Tibial nerve (tissue), 4 donors: ENCODE measurements at regions not wholly inside any gene's neighbourhood (a gene's known extent, or its start where the extent isn't known, plus 50 kb on each side); places are given as distances from the start of the nearest gene placed in this dataset.

Experiments
- DNase-seq, 2 donors: peaks; one replicate each; pipeline ENCODE4 v3.0.0-alpha.2; 2019; ENCODE audit warnings: low spot score in 2 of 2
- H3K27ac ChIP-seq, 4 donors: fragments of 200-600 bp; sonication (generic) in 3 of 4; one replicate each; pipeline ENCODE4 v1.5.1; 2017 to 2019; ENCODE audit warnings: mild to moderate bottlenecking in 1 of 4
- H3K27me3 ChIP-seq, 2 donors: fragments of 200-600 bp; sonication (generic) in 1 of 2; one replicate each; pipeline versions ENCODE4 v1.5.1 to v1.6.0; 2017 to 2019
- H3K36me3 ChIP-seq, 3 donors: fragments of 200-600 bp; sonication (generic); one replicate each; pipeline ENCODE4 v1.5.1; 2018 to 2019
- H3K4me1 ChIP-seq, 4 donors: fragments of 200-600 bp; sonication (generic) in 3 of 4; one replicate each; pipeline ENCODE4 v1.5.1; 2017 to 2019
- H3K4me3 ChIP-seq, 4 donors: fragments of 200-600 bp; sonication (generic) in 3 of 4; one replicate each; pipeline ENCODE4 v1.5.1; 2017 to 2019; ENCODE audit warnings: mild to moderate bottlenecking in 1 of 4, moderate library complexity in 1 of 4
- H3K9me3 ChIP-seq, 4 donors: fragments of 200-600 bp; sonication (generic) in 3 of 4; one replicate each; pipeline ENCODE4 v1.5.1; 2017 to 2019
- EP300 ChIP-seq, 2 donors: sonication (generic); formaldehyde crosslinking; IDR thresholded peaks; one replicate each; pipeline ENCODE4 v1.6.1; 2017; ENCODE audit warnings: antibody characterized with exemption in 2 of 2, mild to moderate bottlenecking in 1 of 2
- POLR2A ChIP-seq, 2 donors: fragments of 450-650 bp; IDR thresholded peaks; one replicate each; pipeline ENCODE4 v1.6.1; 2017; ENCODE audit warnings: antibody characterized with exemption in 2 of 2, mild to moderate bottlenecking in 2 of 2, moderate library complexity in 2 of 2
- WGBS, 2 donors: methylation state at CpG; one replicate each; pipeline ENCODE4 v1.1.5; 2018; 5-methylcytosine and 5-hydroxymethylcytosine counted together
- TF ChIP-seq, protein P1 (sequence below), 5 experiments: fragments of 200-600 bp in 3 of 5; fragments of 450-650 bp in 2 of 5; sonication (generic) in 3 of 5; IDR thresholded peaks; one replicate each; pipeline ENCODE4 v1.5.1; 2016 to 2019; ENCODE audit warnings: antibody characterized with exemption in 5 of 5, mild to moderate bottlenecking in 3 of 5, moderate library complexity in 2 of 5

DNA sequence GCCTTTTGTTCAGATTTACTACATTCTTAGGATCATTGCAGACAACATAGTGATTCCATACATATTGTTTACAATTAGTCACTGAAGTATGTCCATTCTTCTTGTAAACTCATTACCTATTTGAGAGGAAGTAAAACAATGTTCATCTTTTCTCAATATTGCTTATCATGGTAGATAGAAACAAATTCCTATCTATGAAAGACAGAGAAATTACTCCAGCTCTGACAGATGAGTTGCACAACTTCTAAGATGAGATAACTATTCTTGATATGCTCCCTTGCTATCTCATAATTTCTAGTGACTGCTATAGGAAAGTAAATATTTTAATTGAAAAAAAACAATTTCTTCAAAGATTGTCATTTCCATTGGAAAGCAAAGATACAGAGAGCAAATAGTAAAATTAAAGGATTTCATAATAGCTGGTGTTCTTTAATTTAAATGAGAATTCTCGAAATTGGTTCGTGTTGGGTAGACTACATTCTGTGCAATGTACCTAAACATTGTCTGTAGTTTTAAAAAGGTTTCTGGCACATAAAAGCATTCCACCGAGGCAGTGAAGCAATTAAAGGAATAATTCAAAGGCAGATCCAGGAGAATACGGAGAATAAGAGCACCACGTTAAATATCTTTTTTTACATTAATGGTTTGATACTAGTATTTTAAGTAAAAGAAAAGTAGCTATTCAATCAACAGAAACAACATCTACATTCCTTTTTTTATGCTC lies 1029.1 kb upstream of the ACO1 start:
- H3K4me1 ChIP-seq: no peaks in the 10 kb centered on the region
- no peak overlapping the region for H3K4me3 ChIP-seq
- no peaks in the 10 kb centered on the region for H3K27me3 ChIP-seq
- H3K36me3 ChIP-seq: no peaks in the 10 kb centered on the region
- WGBS, 2 donors: 72 to 76% methylated on average over 5 of the region's 5 CpGs
- no peak overlapping the region for H3K27ac ChIP-seq
- TF ChIP-seq, protein P1, sequence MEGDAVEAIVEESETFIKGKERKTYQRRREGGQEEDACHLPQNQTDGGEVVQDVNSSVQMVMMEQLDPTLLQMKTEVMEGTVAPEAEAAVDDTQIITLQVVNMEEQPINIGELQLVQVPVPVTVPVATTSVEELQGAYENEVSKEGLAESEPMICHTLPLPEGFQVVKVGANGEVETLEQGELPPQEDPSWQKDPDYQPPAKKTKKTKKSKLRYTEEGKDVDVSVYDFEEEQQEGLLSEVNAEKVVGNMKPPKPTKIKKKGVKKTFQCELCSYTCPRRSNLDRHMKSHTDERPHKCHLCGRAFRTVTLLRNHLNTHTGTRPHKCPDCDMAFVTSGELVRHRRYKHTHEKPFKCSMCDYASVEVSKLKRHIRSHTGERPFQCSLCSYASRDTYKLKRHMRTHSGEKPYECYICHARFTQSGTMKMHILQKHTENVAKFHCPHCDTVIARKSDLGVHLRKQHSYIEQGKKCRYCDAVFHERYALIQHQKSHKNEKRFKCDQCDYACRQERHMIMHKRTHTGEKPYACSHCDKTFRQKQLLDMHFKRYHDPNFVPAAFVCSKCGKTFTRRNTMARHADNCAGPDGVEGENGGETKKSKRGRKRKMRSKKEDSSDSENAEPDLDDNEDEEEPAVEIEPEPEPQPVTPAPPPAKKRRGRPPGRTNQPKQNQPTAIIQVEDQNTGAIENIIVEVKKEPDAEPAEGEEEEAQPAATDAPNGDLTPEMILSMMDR (IDR thresholded peaks at IDR 0.05): no peak
- TF ChIP-seq EP300 (IDR thresholded peaks at IDR 0.05) (no peak), POLR2A (IDR thresholded peaks at IDR 0.05) (no peak)
- H3K9me3 ChIP-seq: no peaks in the 10 kb centered on the region
- DNase-seq: no peak

GRCh38 chr9:31355965-31356364 lies 1028.5 kb upstream of the ACO1 start:
- Histone ChIP-seq H3K36me3 (no peaks in the 10 kb centered on the region), H3K4me3 (no peak overlapping the region), H3K27me3 (no peaks in the 10 kb centered on the region), H3K27ac (no peak overlapping the region), H3K4me1 (no peaks in the 10 kb centered on the region), H3K9me3 (no peaks in the 10 kb centered on the region)
- no peak for TF ChIP-seq EP300 (IDR thresholded peaks at IDR 0.05)
- no peak for TF ChIP-seq POLR2A (IDR thresholded peaks at IDR 0.05)
- TF ChIP-seq, protein P1 (IDR thresholded peaks at IDR 0.05): no peak
- DNase-seq: no peak

DNA sequence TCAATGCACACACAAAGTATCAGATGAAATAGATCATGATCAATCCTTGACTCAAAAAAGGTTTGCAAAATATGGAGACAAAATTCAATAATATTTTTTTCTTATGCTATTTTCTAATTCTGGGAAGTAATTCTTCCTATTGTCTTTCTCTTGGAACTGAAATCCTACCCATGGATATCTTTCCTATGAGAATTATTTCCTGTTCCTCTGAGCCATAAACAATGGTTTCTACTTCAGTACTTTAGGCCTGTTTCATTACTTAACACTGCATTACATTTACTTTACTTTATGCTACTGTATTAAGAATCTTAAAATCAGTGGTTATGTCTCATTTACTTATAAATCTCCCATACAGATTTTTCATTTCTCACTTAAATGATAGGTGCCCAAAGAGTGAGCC lies 1025.4 kb upstream of the ACO1 start:
- H3K36me3 ChIP-seq: no peaks in the 10 kb centered on the region
- no peak overlapping the region for H3K27ac ChIP-seq
- DNase-seq: no peak
- H3K27me3 ChIP-seq: no peaks in the 10 kb centered on the region
- no peaks in the 10 kb centered on the region for H3K4me1 ChIP-seq
- H3K4me3 ChIP-seq: no peak overlapping the region
- no peaks in the 10 kb centered on the region for H3K9me3 ChIP-seq
- no peak for TF ChIP-seq EP300 (IDR thresholded peaks at IDR 0.05)
- TF ChIP-seq, protein P1 (IDR thresholded peaks at IDR 0.05): no peak
- TF ChIP-seq POLR2A (IDR thresholded peaks at IDR 0.05): no peak

- H3K36me3 ChIP-seq: no peaks in the 10 kb centered on the region
- H3K9me3 ChIP-seq: no peaks in the 10 kb centered on the region
- TF ChIP-seq EP300 (IDR thresholded peaks at IDR 0.05) (no peak), POLR2A (IDR thresholded peaks at IDR 0.05) (no peak)
- TF ChIP-seq, protein P1 (IDR thresholded peaks at IDR 0.05): no peak
- no peaks in the 10 kb centered on the region for H3K27me3 ChIP-seq
- no peak for DNase-seq
- H3K27ac ChIP-seq: no peak overlapping the region
- H3K4me1 ChIP-seq: no peaks in the 10 kb centered on the region
- H3K4me3 ChIP-seq: no peak overlapping the region
- WGBS, 2 donors: 72 to 83% methylated on average over 5 of the region's 5 CpGs
Measured at GRCh38 chr9:31364171-31364570, 1020.3 kb upstream of the ACO1 start.

GRCh38 chr9:31372799-31373587 lies 1011.5 kb upstream of the ACO1 start:
- no peak for DNase-seq
- Histone ChIP-seq H3K9me3 (peaks cover 0 to 3% (median 0%) of the 10 kb centered on the region in 4 donors), H3K4me3 (no peak overlapping the region), H3K27me3 (no peaks in the 10 kb centered on the region), H3K36me3 (no peaks in the 10 kb centered on the region), H3K4me1 (no peaks in the 10 kb centered on the region), H3K27ac (no peak overlapping the region)
- WGBS, 2 donors: 93% methylated on average over 7 of the region's 7 CpGs
- TF ChIP-seq, protein P1 (IDR thresholded peaks at IDR 0.05): no peak
- no peak for TF ChIP-seq POLR2A (IDR thresholded peaks at IDR 0.05)
- TF ChIP-seq EP300 (IDR thresholded peaks at IDR 0.05): no peak
